Nephron (organoid): ENCODE measurements at regions not wholly inside any gene's neighbourhood (a gene's known extent, or its start where the extent isn't known, plus 50 kb on each side); places are given as distances from the start of the nearest gene placed in this dataset.

Experiments used
- H3K27ac Mint-ChIP-seq, 3 experiments: 2 replicates each; pipeline ENCODE4 v1.8.0; 2020; ENCODE audit warnings: mixed read lengths in 3 of 3, mild to moderate bottlenecking in 2 of 3, moderate library complexity in 1 of 3
- H3K27me3 Mint-ChIP-seq: 2 replicates; pipeline ENCODE4 v1.8.0; 2021; ENCODE audit warnings: low read depth, mild to moderate bottlenecking, moderate library complexity, mixed read lengths
- H3K36me3 Mint-ChIP-seq: 2 replicates; pipeline ENCODE4 v1.8.0; 2020; ENCODE audit warnings: low read depth, mixed read lengths
- H3K4me1 Mint-ChIP-seq: 2 replicates; pipeline ENCODE4 v1.8.0; 2020; ENCODE audit warnings: mixed read lengths
- H3K4me3 Mint-ChIP-seq, 3 experiments: 2 replicates each; pipeline ENCODE4 v1.8.0; 2020; ENCODE audit warnings: mild to moderate bottlenecking in 3 of 3, mixed read lengths in 3 of 3, moderate library complexity in 2 of 3
- H3K9me3 Mint-ChIP-seq: 2 replicates; pipeline ENCODE4 v1.8.0; 2020; ENCODE audit warnings: mixed read lengths
- TF ChIP-seq, protein P1 (sequence below), 3 experiments: fragments of 200-600 bp; sonication (generic); IDR thresholded peaks; one replicate each; pipeline ENCODE4 v1.5.0; 2021; ENCODE audit warnings: antibody characterized with exemption in 3 of 3; ENCODE audit not compliant: unreplicated experiment in 3 of 3

DNA sequence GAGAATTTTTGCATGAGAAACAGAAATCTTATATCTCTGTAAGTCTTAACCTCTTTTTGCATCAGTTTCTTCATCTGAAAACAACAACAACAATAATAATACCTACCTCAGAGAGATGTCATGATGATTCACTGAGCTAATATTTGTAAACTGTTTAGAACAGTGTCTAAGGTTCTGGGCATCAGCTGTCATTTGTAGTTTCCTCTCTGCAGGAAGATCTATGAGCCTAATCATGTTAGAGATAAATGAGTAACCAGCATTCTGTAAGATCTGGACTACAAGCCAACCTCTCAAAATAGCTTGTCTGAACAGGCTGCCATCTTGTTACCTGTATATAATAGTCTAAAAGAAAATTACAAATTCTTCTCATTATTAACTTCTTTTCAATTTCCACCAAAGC lies 383.0 kb upstream of the RORA start:
- Mint-ChIP-seq H3K27me3 (peaks cover 4% of the 10 kb centered on the region), H3K4me1 (no peaks in the 10 kb centered on the region), H3K27ac (no peak overlapping the region), H3K4me3 (no peak overlapping the region), H3K9me3 (peaks cover 28% of the 10 kb centered on the region), H3K36me3 (no peaks in the 10 kb centered on the region)
- TF ChIP-seq, protein P1, sequence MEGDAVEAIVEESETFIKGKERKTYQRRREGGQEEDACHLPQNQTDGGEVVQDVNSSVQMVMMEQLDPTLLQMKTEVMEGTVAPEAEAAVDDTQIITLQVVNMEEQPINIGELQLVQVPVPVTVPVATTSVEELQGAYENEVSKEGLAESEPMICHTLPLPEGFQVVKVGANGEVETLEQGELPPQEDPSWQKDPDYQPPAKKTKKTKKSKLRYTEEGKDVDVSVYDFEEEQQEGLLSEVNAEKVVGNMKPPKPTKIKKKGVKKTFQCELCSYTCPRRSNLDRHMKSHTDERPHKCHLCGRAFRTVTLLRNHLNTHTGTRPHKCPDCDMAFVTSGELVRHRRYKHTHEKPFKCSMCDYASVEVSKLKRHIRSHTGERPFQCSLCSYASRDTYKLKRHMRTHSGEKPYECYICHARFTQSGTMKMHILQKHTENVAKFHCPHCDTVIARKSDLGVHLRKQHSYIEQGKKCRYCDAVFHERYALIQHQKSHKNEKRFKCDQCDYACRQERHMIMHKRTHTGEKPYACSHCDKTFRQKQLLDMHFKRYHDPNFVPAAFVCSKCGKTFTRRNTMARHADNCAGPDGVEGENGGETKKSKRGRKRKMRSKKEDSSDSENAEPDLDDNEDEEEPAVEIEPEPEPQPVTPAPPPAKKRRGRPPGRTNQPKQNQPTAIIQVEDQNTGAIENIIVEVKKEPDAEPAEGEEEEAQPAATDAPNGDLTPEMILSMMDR (IDR thresholded peaks at IDR 0.05; ENCODE audit: unreplicated experiment in 3 of 3) = no peak

DNA sequence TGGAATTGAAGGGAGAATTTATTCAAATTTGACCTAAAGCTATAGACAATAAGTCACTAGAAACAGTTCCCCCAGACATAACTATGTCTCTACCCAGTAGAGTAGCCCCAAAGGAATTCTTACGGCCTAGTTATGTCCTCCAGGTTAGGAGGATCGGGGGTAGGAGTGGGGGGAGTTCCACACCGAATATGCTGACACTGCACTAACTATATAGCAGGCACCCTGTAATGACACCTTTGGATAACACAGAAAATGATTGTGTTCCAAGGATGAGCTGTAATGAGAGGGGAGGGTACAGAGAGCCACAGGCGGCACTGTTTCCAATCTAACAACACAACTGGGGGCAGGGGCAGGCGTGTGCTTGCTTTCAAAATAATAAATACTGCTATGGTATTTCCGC lies 376.2 kb upstream of the RORA start:
- no peaks in the 10 kb centered on the region for H3K36me3 Mint-ChIP-seq
- H3K9me3 Mint-ChIP-seq = no peaks in the 10 kb centered on the region
- H3K4me3 Mint-ChIP-seq = no peak overlapping the region
- no peaks in the 10 kb centered on the region for H3K4me1 Mint-ChIP-seq
- TF ChIP-seq, protein P1 (IDR thresholded peaks at IDR 0.05; ENCODE audit: unreplicated experiment in 3 of 3) = no peak
- H3K27ac Mint-ChIP-seq = no peak overlapping the region
- H3K27me3 Mint-ChIP-seq = peaks cover 6% of the 10 kb centered on the region

DNA sequence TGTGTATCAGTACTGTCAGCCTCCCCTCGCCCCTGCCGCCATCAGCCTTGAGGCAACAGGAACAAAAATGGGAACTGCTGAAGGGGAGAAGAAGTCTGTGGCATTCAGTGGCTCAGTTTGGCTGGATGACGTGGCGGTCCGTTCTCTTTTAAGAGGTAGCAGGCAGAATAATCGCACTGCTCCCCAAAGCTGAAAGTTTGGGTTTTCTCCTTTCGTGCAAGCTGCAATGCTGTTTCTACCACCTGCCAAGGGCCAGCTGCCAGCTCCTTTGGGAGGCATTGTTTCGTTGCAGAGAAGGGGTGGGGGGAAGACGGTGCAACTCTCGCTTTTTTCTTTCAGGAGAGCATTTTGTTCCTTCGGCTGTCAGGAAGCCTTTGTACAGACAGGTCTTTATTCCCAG lies 369.6 kb upstream of the RORA start:
- TF ChIP-seq, protein P1 (IDR thresholded peaks at IDR 0.05; ENCODE audit: unreplicated experiment in 3 of 3) = no peak
- no peaks in the 10 kb centered on the region for H3K36me3 Mint-ChIP-seq
- H3K27ac Mint-ChIP-seq = no peak overlapping the region
- H3K4me3 Mint-ChIP-seq = no peak overlapping the region
- no peaks in the 10 kb centered on the region for H3K4me1 Mint-ChIP-seq
- no peaks in the 10 kb centered on the region for H3K9me3 Mint-ChIP-seq
- H3K27me3 Mint-ChIP-seq = peaks cover 3% of the 10 kb centered on the region

GRCh38 chr15:61584410-61584809 lies 355.3 kb upstream of the RORA start:
- peaks cover 13% of the 10 kb centered on the region for H3K9me3 Mint-ChIP-seq
- H3K27me3 Mint-ChIP-seq = peaks cover 3% of the 10 kb centered on the region
- no peak overlapping the region for H3K4me3 Mint-ChIP-seq
- no peak overlapping the region for H3K27ac Mint-ChIP-seq
- TF ChIP-seq, protein P1 (IDR thresholded peaks at IDR 0.05; ENCODE audit: unreplicated experiment in 3 of 3) = no peak
- no peaks in the 10 kb centered on the region for H3K4me1 Mint-ChIP-seq
- no peaks in the 10 kb centered on the region for H3K36me3 Mint-ChIP-seq

DNA sequence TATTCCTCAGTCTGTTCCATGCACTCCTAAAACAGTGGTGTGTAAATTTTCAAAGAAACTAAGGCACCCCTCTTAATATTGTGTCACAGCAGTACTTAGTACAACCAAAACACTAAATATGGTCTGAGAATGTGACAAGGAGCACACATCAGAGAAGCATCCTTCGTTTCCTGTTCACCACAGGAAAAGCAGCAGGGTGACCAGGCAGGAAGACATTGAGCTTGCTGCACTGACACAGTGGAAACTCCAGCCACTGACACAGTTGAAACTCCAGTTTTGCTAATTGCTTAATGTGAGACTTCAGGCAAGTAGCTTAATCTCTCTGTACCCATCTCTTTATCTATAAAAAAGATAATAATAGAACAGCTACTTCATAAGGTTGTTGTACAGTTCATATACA lies 353.0 kb upstream of the RORA start:
- H3K9me3 Mint-ChIP-seq = peaks cover 13% of the 10 kb centered on the region
- TF ChIP-seq, protein P1 (IDR thresholded peaks at IDR 0.05; ENCODE audit: unreplicated experiment in 3 of 3) = no peak
- no peak overlapping the region for H3K4me3 Mint-ChIP-seq
- peaks cover 3% of the 10 kb centered on the region for H3K27me3 Mint-ChIP-seq
- no peak overlapping the region for H3K27ac Mint-ChIP-seq
- no peaks in the 10 kb centered on the region for H3K36me3 Mint-ChIP-seq
- no peaks in the 10 kb centered on the region for H3K4me1 Mint-ChIP-seq

GRCh38 chr15:61575597-61575996 lies 346.5 kb upstream of the RORA start:
- no peak overlapping the region for H3K27ac Mint-ChIP-seq
- no peaks in the 10 kb centered on the region for H3K9me3 Mint-ChIP-seq
- H3K4me3 Mint-ChIP-seq = no peak overlapping the region
- no peaks in the 10 kb centered on the region for H3K4me1 Mint-ChIP-seq
- peaks cover 3% of the 10 kb centered on the region for H3K27me3 Mint-ChIP-seq
- TF ChIP-seq, protein P1 (IDR thresholded peaks at IDR 0.05; ENCODE audit: unreplicated experiment in 3 of 3) = no peak
- H3K36me3 Mint-ChIP-seq = no peaks in the 10 kb centered on the region
